ENCODE measurements at regions not wholly inside any gene's neighbourhood (a gene's known extent, or its start where the extent isn't known, plus 50 kb on each side); places are given as distances from the start of the nearest gene placed in this dataset.
"Not testable (repeated sequence)": the region's sequence is repeated elsewhere in the genome, so short reads cannot be mapped to it uniquely, and the experiment has no call there.

DNA sequence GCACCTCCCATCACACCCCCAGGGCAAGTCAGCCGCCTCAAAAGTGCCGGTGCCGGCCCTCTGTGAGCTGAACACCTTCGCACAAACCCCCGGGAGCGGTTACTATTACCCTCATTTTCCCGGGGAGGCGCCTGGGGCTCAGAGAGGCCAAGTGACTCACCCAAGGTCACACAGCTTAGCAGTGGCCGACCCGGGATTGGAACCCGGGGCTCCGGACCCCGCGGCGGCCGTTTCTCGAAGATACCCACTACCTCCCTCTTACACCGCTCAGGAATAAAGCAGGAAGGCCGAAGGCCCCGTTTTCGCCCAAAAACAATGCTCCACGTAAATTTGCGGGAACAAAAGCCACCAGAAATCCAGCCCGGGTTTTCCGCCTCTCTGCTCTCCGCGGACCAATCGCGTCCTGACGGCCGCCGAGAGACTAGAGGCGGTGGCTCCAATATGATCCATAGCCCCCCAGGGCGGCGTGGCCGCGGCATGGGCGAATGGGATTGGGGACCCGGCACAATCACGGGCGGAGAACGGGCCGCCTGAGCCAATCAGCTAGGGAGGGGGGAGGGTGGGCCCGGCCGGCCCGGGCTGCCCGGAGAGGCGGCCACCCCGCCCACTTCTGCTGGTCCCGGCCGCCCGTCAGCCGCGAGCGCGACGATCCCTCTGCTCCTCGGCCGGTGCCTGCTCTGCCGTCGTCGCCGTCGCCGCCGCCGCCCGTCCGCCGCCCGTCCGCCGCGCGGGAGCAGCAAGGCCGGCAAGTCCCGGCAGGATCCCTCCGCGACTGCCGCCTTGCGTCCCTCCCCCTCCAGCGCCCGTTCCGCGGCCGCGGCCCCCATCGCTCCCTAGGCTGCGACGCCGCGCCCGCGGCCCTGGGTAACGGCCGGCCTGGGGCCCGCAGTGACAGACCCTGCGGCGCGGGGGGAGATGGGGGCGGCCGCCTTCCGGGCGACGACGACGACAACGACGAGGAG is 177.0 kb downstream of the OR4M2 start:
- intact Hi-C loops (cut with DNase I): no loop called here
- DNase-seq: peak in 1 of 10 donors; percentile 89

DNA sequence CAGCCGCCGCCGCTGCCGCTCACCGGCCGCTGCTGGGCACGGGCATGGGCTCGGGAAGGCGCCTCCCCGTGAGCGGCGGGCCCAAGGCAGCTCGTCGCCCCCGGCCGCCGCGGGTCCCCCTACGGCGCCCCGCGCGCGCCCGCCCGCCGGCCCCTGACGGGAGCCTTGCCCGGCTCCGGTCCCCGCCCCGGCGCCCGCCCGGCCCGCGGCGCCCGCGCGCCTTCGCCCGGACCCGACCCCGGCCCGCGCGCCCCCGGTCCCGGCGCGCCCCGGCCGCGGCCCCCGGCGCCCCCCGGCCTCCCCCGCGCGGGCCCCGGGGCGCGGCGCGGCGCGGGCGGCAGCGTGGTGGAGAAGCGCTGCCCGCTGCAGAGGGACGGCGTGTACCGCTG is 177.7 kb downstream of the OR4M2 start:
- DNase-seq: no peak
- intact Hi-C loops (cut with DNase I): no loop called here

DNA sequence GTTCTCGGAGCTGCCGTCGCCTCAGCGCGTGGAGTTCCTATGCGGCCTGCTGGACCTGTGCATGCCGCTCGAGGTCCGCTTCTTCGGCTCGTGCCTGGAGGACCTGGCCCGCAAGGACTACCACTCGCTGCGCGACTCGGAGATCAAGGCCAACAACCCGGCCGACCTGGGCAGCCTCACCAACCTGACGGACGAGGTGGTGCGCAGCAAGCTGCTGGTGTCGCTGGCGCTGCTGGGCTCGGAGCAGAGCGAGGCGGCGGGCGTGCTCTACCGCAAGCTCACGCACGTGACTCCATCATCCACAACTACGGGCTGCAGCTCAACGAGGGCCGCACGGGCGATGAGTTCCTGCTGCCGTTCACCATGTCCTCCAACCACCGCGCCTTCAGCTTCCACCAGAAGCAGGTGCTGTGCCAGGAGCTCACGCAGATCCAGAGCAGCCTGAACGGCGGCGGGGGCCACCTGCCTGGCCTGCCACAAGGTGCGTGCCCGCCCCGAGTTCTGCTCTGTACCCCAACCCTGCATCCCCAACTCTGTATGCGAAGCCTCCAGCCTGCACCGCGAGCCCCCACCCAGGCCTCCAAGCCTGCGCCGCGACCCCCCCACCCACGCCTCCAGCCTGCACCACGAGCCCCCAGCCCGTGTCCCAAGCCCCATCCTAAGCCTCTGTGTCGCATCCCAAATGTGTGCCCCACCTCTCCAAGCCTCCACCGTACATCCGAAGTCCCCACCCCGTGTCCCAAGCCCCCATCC is 178.2 kb downstream of the OR4M2 start:
- intact Hi-C loops (cut with DNase I): no loop called here
- peak in 1 of 10 donors; percentile 89 for DNase-seq

DNA sequence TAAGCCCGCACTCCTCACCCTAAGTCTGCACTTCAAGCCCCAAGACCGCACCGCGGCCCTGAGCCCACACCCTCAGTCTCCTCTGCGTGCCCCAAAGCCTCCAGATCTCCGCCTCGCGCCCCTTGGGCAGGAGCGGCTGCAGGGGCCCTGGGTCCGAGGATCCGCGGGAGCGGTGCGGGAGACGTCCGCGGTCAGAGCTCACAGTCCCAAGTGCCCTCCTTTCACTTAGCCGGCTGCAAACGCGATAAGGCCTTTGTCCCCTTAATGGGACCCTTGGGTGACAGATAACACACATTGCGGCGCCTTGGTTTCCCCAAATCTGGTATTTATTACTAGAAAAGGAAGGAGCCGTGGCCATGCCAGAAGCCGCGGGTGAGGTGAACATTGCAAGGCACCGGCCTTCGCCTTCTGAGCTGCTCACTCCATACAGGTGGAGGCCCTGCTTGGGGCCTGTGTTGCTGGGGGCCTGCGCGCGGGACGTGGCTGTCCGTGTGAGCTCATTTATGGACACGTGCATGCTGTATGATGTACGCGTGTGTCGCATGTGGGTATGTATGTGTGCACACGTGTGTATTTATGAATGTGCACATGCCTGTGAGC is 178.9 kb downstream of the OR4M2 start:
- intact Hi-C loops (cut with DNase I): not testable (repeated sequence)
- DNase-seq: peak in 1 of 10 donors; percentile 90

DNA sequence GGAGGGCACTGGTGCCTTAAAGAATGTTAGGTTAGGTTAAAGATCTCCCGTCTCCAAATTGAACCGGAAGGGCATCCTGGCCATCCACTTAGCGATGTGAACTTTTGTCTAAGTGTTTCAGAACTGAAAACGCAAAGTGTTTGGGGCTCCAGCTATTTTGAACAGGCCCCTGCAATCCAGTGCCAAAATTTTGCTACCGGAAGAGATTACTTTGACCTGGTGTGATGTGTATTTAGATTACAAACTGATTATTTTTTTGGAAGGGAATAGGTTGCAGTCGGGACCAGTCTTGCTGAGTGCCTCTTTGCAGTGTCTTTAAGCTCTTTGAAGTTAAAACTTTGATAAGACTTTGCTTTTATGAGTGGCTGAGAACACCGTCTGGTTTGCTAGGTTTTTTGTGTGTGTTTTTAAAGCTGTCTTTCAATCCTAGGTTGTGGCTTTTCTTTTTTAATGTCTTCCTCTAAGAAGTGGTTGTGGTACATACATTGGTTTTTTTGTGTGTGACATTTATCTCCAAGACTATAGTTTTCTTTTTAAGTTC is 179.6 kb downstream of the OR4M2 start:
- intact Hi-C loops (cut with DNase I): no loop called here
- no peak for DNase-seq

DNA sequence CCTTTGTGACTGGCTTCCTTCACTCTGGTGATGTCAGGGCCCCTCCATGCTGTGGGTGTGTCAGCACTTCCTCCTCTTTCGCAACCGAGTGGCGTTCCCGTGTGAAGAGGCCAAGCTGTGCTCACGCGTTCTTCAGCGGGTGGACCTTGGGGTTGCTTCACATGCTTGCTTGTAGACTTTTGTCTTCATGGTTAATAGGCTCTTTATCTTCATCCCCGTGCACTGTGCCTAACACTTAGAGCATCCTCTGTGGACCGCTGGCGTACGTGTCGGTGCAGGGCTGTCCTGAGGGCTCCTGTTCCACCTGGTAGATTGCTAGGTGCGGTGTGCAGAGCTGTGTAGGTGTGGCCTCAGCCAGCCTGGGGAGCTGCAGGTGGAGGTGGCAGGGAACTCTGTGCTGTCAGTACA is 182.3 kb downstream of the OR4M2 start:
- DNase-seq: peak in 1 of 10 donors; percentile 85
- intact Hi-C loops (cut with DNase I): no loop called here

DNA sequence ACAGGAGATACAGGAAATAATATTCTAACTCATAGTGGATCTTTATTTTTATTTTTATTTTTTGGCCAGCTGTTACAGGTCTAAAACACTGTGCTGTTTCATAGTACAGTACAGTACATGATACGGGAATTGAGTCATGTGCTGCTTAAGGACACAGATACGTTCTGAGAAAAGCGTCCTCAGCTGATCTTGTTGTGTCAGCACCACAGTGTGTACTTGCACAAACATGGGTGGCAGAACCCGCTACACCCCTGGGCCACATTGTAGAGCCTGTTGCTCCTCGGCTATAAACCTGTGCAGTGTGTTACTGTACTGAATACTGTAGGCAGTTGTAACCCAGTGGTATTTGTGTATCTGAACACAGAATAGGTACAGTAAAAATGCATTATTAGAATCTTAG is 183.4 kb downstream of the OR4M2 start:
- DNase-seq: no peak
- intact Hi-C loops (cut with DNase I): no loop called here

DNA sequence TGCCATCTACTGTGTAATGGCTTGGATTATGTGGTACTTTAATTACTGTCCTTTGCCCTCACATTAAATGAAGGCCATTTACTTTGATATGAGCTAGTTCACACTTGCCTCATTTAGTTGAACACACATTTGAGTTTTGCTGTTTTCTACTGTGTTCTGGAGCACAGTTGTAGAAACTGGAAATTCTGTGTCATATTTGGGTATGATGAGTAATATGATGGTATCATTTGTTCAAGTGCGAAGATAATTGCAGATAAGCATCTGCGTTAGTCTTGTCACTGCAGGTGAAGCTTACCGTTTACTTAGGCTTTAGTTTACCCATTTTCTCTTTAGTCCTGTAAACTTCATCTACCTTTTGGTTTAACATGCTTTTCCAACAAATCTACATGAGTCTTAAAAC is 183.9 kb downstream of the OR4M2 start:
- intact Hi-C loops (cut with DNase I); DNase-seq: not testable (repeated sequence)

DNA sequence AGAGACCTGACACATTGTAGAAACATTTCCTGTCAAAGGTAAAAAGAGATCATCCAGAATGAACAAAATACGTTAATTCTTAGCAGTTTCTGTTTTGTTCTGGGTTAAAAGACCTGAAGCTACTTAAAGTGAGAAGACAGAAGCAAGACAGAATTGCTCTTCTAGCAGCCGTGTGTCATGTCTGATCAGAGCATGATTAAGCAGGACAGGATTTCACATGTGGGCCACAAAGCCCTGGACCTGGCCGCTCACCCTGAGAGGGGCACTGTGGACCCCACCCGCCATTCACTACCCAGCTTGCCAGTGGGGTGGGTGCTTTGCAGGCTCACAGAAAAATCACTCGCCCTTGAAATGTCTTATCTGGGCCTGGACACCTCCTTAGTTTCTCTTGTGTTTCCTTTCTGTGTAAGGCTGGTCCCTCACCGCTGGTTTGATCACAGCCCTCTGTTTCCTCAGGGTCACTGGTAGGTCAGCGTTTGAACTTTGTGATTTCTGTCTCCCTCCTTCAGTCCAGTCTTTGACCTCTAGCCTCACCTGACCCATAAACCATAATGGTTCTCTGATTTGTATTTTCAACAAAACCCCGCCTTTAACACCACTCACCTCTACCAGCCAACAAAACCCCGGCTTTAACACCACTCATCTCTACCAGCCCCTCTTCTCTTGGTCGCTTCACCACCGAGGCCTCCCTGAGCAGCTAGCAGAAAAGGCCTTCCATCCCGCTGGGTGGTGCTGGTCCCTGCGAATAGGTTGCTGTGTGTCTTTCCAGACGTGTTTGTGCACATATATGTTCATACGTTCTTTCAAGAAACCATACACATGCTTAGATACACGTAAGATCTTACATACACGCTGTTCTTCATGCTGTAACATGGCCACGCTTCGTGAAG is 185.0 kb downstream of the OR4M2 start:
- intact Hi-C loops (cut with DNase I): no loop called here
- peak in 1 of 10 donors; percentile 77 for DNase-seq

DNA sequence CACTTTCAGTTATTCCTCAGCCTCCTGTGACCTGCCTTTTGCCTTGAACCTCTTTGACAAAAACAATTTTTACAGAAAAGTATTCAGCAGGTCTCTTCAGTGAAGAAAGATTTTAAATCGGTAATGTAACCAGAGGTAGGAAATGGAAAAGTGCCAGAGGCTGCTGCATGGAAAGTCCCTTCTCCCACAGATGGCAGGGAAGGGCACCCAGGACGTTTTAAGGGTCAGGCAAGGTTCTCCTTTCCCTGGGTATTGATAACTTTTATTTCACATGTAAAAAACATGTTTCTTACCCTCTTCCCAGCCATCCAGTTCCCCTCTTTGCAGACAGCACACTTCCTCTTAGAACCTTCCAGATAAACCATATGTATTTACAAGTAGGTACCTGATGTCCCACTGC is 185.6 kb downstream of the OR4M2 start:
- intact Hi-C loops (cut with DNase I): no loop called here
- DNase-seq: no peak

DNA sequence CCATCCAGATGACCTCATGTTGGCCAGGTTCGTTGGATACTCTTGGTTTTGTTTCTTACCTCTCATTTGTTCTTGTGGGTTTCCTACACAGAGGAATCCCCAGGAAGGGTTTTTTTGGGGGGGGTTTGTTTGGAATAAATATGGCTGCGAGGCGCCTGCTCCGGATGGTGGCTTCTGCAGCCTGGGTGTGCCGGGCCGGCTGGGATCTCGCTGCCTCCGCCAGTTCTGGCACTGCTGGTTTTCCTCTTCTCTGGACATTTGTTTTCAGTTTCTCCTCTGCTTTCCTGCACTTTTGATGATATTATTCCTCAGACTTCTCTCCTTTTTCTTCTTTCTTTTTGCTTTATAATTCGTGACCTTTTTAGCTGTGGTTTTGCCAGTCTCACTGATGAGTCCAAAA is 187.4 kb downstream of the OR4M2 start:
- intact Hi-C loops (cut with DNase I): no loop called here
- peak in 1 of 10 donors; percentile 79 for DNase-seq

DNA sequence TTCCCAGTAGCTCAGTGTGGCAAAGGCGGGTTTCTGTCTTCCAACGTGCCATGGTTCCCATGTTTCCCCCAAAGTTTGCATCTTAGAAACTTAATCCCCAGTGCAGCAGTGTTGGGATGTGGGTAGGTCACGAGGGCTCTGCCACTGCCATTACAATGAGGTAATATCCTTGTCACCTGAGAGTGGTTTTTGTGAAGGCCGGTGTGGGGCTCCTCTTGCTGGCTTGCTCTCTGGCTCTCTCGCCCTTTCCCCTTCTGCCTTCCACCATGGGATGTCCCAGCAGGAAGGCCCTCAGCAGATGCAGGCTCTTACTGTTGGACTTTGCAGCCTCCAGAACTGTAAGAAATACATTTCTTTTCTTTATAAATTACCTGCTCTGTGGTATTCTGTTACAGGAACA is 187.9 kb downstream of the OR4M2 start:
- peak in 1 of 10 donors; percentile 59 for DNase-seq
- intact Hi-C loops (cut with DNase I): not testable (repeated sequence)

DNA sequence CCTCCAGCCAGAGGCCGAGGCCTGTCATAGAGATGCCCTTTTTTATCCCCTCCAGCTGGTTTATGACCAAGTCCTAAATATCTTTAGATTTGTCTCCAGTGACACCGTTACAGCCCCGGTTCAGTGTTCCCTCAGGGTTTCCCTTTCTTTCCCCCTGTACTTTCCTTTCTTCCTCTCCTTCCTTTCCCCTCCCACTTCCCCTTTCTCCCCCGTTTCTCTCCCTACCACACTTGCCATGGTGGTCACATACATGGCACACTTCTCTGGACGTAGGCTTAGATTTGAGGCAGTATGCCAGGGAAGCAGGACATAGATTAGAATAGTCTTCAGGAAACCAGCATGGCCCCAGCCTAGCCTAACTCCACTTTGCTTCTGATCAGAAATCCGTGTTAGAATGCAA is 188.3 kb downstream of the OR4M2 start:
- intact Hi-C loops (cut with DNase I); DNase-seq: not testable (repeated sequence)

DNA sequence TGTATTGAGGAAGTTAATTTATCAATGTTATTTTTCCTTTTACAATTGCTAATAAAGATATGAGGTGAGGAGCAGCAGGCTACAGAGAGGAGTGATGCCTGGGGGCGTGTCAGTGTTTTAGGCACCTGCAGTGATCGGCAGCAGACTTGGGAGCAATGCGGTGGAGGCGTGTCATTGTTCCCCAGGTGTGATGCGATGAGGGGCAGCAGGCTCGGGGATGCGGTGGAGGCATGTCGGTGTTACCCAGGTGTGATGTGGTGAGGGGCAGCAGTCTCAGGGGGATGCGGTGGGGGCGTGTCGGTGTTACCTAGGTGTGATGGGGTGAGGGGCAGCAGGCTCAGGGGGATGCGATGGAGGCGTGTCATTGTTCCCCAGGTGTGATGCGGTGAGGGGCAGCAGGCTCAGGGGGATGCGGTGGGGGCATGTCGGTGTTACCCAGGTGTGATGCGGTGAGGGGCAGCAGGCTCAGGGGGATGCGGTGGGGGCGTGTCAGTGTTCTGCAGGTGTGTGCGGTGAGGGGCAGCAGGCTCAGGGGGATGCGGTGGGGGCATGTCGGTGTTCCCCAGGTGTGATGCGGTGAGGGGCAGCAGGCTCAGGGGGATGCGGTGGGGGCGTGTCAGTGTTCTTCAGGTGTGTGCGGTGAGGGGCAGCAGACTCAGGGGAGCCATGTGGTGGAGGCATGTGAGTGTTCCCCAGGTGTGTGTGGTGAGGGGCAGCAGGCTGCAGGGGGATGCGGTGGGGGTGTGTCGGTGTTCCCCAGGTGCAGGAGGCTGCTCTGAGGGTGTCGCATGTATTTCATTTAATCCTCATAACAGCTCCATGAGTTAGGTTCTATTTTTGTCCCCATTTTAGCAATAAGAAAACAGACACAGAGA is 186.2 kb upstream of the GOLGA6L22 start:
- intact Hi-C loops (cut with DNase I): not testable (repeated sequence)
- peak in 1 of 10 donors; percentile 86 for DNase-seq

DNA sequence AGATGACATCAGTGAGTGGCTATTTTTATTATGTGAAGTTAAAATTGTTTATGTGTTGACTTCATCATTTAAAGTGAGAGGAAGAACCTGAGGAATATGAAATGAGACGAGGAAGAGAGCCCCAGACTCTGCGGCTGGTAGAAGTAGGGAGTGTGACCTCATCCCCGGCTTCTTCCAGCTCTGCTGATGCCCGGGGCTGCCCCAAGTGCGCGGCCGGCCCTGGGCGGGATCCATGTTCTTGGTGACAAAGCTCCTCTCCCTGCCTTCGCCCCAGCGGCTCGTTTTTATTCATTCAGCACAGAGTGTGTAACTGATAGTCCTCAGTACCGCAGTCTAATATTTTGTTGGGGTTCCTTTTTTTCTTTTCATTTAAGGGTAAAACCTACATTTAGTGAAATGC is 185.5 kb upstream of the GOLGA6L22 start:
- DNase-seq; intact Hi-C loops (cut with DNase I): not testable (repeated sequence)

DNA sequence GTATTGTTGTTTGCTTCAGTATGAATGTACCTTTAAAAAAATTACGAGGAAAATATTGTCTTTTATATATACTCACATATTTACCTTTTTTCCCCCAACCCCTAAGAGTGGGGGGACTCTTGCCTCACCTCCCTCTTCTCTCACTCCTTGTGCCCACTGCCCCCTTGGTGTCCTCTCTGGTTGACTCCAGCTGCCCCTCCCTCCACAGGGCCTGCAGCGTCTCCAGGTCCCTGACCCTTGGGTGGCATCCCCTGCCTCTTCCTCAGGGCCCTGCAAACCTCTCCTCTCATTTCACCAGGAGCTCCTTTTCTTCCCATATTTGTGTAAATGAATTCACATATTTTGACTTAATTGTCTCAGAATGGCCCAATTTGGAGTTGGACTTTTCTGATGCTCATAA is 184.3 kb upstream of the GOLGA6L22 start:
- DNase-seq; intact Hi-C loops (cut with DNase I): not testable (repeated sequence)

DNA sequence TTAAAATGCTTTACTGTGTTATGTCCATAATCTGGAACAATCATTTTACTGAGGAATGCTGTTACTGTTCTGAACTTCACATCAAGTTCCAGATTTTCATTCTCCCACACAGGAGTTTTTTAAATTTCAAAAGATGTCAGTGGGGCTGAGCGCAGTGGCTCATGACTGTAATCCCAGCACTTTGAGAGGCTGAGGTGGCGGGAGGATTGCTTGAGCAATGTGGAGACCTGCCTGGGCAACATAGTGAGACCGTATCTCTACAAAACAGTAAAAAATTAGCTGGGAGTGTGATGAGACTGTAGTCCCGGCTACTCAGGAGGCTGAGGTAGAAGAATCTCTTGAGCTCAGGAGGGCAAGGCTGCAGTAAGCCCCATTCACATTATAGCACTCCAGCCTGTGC is 177.9 kb upstream of the GOLGA6L22 start:
- DNase-seq: peak in 1 of 10 donors; percentile 77
- intact Hi-C loops (cut with DNase I): not testable (repeated sequence)

DNA sequence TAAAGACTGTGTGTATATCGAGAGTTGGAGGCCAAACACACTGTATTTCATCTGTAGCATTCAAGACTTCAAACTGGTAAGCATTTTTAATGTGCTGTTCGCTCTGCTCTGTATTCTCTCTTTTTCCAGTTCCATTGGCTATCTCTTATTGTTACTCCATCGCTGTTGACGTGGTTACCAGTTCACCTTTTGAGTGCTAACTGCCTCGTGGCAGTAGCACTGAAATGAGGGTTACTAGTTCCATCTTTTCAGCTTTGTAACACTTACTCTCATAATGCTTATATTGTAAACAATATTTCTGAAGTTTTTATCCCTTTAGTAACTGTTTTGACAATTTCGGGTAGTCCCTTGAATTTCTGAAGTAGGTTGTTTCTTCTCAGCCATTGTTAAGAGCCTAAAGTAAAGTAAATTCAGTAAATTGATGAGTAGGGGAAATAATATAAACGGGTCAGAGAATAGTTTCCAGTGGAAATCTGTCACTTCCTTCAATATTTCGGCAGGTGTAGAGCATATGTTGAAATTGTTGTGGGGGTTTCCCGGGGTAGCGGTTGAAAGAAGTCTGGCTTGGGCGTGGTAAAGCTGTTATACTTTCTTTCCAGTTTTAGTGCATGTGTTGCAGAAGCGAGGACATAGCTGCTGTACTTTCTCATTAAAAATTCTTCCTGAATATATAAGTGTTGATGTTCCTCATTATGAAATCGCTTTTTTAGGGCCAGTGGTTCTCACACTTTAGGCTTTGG is 175.7 kb upstream of the GOLGA6L22 start:
- intact Hi-C loops (cut with DNase I): not testable (repeated sequence)

More for the DNA sequence above, 175.7 kb upstream of the GOLGA6L22 start:
- DNase-seq: not testable (repeated sequence)
